Endometrium (tissue), 2 donors: ENCODE measurements at regions not wholly inside any gene's neighbourhood (a gene's known extent, or its start where the extent isn't known, plus 50 kb on each side); places are given as distances from the start of the nearest gene placed in this dataset.

Experiments
- FAIRE-seq: peaks from 2 replicates; lab custom pipeline; 2012; peaks lifted over from hg19 to GRCh38; lab: Jason Lieb, UNC
- donor health status: control.
- donor health status: control.

DNA sequence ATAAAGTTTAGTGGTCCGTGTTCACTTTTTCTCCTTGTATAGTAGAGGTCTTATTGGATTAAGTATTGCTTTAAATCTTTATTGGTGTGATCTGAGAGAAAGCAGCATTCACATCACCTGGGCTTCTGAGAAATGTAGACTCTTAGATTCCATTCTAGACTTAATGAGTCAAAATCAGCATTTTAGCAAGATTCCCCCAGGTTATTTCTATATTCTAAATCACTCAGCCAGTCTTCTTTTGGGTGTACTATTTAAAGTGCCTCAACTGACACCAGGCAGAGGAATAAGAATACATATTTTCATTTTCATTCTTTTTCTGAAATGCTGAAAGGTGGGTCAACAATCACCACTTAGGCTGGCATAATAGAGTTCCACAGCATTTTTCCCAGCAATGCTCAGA, 481.7 kb downstream of the TUSC7 start:
- no peak for FAIRE-seq

GRCh38 chr3:117192888-117193287, 483.3 kb downstream of the TUSC7 start:
- no peak for FAIRE-seq

GRCh38 chr3:117193390-117193789, 483.8 kb downstream of the TUSC7 start:
- FAIRE-seq = no peak

DNA sequence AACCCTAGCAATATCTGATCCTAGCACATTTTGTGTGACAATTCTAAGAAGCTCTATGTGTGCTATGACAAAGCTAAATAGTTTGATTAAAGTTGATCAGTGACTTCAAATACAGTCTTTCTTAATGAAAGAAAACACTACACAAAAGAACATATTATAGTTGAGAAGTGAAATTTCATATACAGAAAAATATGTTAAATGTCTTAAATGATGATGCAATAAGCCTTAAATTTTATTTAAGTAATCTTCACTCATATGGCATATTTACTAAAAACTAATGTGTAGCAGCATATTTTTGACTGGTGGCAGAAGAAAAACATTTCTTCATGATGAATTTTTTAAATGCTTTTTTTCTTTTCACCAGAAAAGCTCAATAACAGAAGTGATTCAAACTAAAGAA, 485.5 kb downstream of the TUSC7 start:
- no peak for FAIRE-seq

GRCh38 chr3:117200962-117201361, 491.4 kb downstream of the TUSC7 start:
- no peak for FAIRE-seq

- FAIRE-seq = no peak
These were observed 492.6 kb downstream of the TUSC7 start for GRCh38 chr3:117201901-117202774.

GRCh38 chr3:117217355-117217754, 507.8 kb downstream of the TUSC7 start:
- FAIRE-seq = no peak

DNA sequence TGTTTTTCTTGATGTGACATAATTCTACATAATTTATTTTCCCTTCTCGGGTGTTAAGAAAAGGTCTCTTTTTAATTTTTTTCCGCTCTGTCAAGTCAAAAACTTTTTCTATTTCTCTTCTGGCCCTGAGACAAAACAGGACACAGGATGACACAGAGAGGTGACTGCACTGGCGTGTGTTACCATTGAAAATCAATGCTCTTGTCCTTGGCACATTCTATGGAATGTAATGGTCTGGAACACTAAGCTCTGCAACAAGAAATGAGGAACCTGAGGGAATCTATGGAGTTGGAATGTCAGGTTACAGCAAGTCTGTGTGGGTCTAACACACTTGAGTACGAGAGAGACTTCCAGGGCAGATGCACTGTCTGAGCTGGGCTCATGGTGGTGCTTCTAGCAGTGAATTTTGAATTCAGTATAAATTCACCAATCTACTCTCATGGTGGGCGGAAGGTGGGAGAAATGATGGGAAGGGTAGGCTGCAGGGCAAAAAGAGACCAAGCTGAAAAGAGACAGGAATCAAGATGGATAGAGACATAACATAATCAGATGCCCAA, 508.3 kb downstream of the TUSC7 start:
- FAIRE-seq = no peak

DNA sequence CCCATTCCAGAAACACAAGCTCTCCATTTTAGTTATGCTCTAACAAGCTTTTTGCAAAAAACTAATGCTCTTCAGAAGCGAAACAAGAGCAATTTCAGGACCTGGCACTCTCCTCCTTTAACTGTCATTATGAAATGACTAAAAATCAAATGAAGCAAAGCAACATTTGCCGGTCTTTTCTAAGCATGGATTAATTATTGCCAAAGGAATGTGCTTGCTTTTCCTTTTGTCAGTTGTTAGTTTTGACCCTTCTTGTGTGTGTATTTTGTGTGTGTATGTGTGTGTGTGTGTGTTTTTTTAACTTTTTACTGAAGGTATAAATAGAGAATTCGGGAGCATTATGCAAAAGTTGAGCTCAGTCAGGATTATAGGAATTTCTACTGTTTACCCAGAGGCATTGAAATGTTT, 509.1 kb downstream of the TUSC7 start:
- no peak for FAIRE-seq

DNA sequence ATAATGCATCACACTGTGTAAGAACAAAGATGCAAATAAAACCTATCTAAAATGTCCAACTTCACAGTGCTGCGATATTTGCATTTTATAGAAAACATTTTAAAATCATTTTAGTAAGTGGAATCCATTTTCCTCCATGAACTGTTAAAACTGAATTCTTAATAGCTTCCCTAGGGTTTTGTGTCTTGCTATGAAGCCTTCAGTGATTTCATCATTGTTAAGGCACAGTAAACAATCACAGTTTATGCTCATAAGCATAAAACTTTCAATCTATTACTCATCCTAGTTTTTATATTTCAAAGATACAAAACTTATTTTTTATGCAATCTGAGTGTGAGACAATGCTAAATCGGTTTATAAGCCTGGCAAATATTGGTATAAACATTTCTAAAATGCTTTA, 509.7 kb downstream of the TUSC7 start:
- FAIRE-seq = no peak

DNA sequence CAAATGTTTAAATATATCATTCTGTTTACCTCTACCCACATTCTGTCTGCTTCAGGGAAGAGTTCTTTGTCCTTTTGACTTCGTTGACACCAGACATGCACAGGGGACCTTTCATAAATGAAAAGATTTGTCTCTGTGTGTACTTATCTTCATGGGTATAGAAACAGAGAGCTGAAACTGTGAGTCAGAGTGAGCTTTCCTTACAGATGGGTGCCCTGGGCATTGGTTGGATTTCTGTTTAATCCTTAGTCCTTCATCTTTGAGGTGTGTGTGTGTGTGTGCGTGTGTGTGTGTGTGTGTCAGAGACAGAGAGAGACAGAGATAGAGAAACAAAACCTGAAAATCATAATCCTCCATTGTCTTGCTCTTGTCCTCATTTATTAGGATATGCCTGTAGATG, 517.4 kb downstream of the TUSC7 start:
- no peak for FAIRE-seq

DNA sequence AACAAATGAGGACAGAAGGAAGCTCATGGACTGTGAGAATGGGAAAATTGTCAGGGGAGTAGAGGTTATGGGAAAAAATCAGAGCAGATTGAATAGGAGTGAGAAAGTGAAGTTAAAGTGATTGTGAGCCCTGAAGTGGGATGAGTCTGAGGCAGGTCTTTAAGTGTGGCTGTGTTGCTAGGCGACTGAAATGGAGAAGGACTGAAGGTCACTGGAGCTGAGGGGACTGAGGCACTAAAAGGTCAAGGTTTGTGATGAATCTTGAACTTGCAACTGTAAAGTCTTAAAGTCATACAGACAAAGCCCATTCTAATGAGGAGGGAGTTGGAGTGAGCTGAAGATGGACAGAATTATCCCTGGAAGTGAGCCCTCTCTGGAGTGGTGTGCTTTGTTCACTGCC, 518.9 kb downstream of the TUSC7 start:
- no peak for FAIRE-seq

DNA sequence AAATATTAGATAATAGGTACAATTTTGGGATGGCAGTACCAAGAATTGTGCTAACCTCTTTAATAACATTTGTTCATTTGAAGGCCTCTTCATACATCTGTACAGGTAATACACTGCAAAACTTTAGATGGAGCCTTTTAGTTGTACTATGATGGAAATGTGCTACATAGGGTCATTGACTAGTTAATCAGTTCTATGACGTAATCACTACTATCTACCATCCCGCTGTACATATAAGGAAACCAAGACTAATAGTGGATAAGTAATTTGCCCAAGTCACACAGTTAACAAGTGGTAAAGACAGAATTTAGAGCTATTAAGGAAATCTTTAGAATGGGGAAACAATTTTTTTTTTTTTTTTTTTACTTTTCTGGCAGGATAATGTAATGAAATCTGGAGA, 521.3 kb downstream of the TUSC7 start:
- no peak for FAIRE-seq

GRCh38 chr3:117234331-117234730, 524.8 kb downstream of the TUSC7 start:
- FAIRE-seq = no peak

GRCh38 chr3:117235304-117235703, 525.7 kb downstream of the TUSC7 start:
- no peak for FAIRE-seq

DNA sequence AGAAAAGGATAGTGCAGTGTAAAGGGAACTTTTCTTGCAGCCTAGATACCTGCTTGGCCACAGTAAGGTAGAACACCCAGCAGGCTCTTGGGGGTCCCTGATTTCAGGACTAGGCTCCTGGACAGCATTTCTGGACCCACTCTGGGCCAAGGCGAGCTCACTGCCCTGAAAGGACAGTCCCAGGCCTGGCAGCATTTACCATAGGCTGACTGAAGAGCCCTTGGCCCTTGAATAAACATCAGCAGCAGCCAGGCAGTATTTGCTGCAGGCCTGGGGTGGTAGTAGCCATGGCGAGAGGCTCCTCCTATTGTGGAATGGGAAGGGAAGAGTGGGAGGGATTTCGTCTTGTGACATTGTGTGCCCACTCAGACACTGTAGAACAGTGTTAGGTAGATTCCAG, 529.2 kb downstream of the TUSC7 start:
- FAIRE-seq = no peak

- FAIRE-seq = no peak
These were observed 534.1 kb downstream of the TUSC7 start for GRCh38 chr3:117243657-117244056.

DNA sequence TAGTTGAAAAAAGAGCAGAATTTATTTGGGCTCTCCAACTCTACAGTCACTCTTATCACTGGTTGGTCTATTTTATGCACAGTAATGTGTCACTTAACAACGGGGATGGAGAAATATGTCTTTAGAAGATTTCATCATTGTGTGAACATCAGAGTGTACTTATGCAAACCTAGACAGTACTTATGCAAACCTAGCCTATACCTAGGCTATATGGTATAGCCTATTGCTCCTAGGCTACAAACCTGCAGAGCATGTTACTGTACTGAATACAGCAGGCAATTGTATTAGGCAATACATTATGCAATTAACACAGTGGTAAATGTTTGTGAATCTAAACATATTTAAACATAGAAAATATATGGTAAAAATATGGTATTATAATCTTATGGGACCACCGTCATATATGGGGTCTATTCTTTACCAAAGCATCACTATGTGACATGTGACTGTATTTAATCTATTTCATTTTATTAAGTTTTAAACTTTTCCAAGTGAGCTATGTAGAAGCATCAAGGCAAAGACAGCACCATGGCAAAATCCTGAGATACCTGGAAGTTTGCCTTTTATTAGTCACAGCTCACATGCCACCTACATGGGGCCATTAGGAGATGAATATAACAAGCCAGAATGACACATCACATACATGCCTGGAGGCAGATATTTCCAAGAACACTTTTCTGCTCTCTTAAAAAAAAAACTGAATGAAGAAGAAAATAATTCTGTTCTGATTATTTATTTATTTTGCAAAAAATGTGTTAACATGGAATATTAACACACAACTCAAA, 537.4 kb downstream of the TUSC7 start:
- no peak for FAIRE-seq

DNA sequence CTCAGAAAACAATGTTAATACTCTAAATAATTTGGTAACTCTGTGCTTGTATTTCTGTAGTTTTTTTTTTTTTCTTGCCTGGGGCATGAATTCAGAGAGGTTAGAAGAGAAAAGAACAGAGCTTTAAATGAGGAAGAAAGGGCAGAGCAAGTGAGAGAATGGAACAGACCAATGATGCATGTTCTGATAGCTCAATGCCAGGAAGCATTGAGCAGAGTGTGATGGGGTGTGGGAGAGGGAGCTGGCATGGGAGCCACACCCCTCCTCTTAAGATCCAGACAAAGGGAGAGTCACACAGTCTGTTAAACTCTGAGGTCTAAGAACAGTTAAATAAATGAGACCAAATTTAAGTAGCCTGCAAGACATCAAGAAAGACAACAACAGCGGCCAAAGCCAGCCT, 538.6 kb downstream of the TUSC7 start:
- FAIRE-seq = no peak

- no peak for FAIRE-seq
These were observed 542.6 kb downstream of the TUSC7 start for GRCh38 chr3:117252208-117252607.

- no peak for FAIRE-seq
These were observed 543.1 kb downstream of the TUSC7 start for GRCh38 chr3:117252651-117253050.

GRCh38 chr3:117253636-117254035, 544.1 kb downstream of the TUSC7 start:
- FAIRE-seq = no peak

- no peak for FAIRE-seq
These were observed 545.4 kb downstream of the TUSC7 start for GRCh38 chr3:117254985-117255384.
